ENCODE measurements at regions not wholly inside any gene's neighbourhood (a gene's known extent, or its start where the extent isn't known, plus 50 kb on each side); places are given as distances from the start of the nearest gene placed in this dataset.
"Not testable (repeated sequence)": the region's sequence is repeated elsewhere in the genome, so short reads cannot be mapped to it uniquely, and the experiment has no call there.

GRCh38 chr18:25560369-25560768 lies 208.4 kb upstream of the ZNF521 start:
- no peak overlapping the region for H3K4me3 Mint-ChIP-seq
- no peaks in the 10 kb centered on the region for H3K36me3 Mint-ChIP-seq
- no peaks in the 10 kb centered on the region for H3K27me3 Mint-ChIP-seq
- no peaks in the 10 kb centered on the region for H3K9me3 Mint-ChIP-seq
- DNase-seq = no peak
- no peaks in the 10 kb centered on the region for H3K4me1 Mint-ChIP-seq
- no peak for ATAC-seq (ENCODE audit: low read depth)
- POLR2A ChIA-PET = no interaction called here
- no peak overlapping the region for H3K27ac Mint-ChIP-seq

GRCh38 chr18:25557011-25557410 lies 205.0 kb upstream of the ZNF521 start:
- ATAC-seq (ENCODE audit: low read depth) (no peak), DNase-seq (no peak)
- Mint-ChIP-seq H3K9me3 (no peaks in the 10 kb centered on the region), H3K27me3 (no peaks in the 10 kb centered on the region), H3K27ac (no peak overlapping the region), H3K36me3 (no peaks in the 10 kb centered on the region), H3K4me1 (no peaks in the 10 kb centered on the region), H3K4me3 (no peak overlapping the region)
- POLR2A ChIA-PET = no interaction called here

GRCh38 chr18:25553631-25554263 lies 201.8 kb upstream of the ZNF521 start:
- no peak for ATAC-seq (ENCODE audit: low read depth)

GRCh38 chr18:25544546-25545287 lies 192.8 kb upstream of the ZNF521 start:
- ATAC-seq (ENCODE audit: low read depth) (no peak), DNase-seq (no peak)
- H3K4me3 Mint-ChIP-seq = no peak overlapping the region
- no peaks in the 10 kb centered on the region for H3K27me3 Mint-ChIP-seq
- no peaks in the 10 kb centered on the region for H3K4me1 Mint-ChIP-seq
- H3K36me3 Mint-ChIP-seq = no peaks in the 10 kb centered on the region
- POLR2A ChIA-PET = no interaction called here
- no peak overlapping the region for H3K27ac Mint-ChIP-seq
- peaks cover 2% of the 10 kb centered on the region for H3K9me3 Mint-ChIP-seq

More at GRCh38 chr18:25553631-25554263, 201.8 kb upstream of the ZNF521 start:
- H3K36me3 Mint-ChIP-seq = no peaks in the 10 kb centered on the region
- DNase-seq = no peak
- no peak overlapping the region for H3K27ac Mint-ChIP-seq
- H3K9me3 Mint-ChIP-seq = no peaks in the 10 kb centered on the region
- H3K4me3 Mint-ChIP-seq = no peak overlapping the region
- POLR2A ChIA-PET = no interaction called here
- H3K27me3 Mint-ChIP-seq = no peaks in the 10 kb centered on the region
- H3K4me1 Mint-ChIP-seq = no peaks in the 10 kb centered on the region

- Mint-ChIP-seq H3K9me3 (peaks cover 4% of the 10 kb centered on the region), H3K4me1 (no peaks in the 10 kb centered on the region), H3K27ac (no peak overlapping the region), H3K4me3 (no peak overlapping the region), H3K36me3 (no peaks in the 10 kb centered on the region), H3K27me3 (no peaks in the 10 kb centered on the region)
- DNase-seq (no peak), ATAC-seq (ENCODE audit: low read depth) (no peak)
- POLR2A ChIA-PET = no interaction called here
Measured at GRCh38 chr18:25538175-25538922, 186.4 kb upstream of the ZNF521 start.

GRCh38 chr18:25535495-25535894 lies 183.5 kb upstream of the ZNF521 start:
- peaks cover 4% of the 10 kb centered on the region for H3K9me3 Mint-ChIP-seq
- POLR2A ChIA-PET = no interaction called here
- no peaks in the 10 kb centered on the region for H3K36me3 Mint-ChIP-seq
- peaks cover 3% of the 10 kb centered on the region for H3K27me3 Mint-ChIP-seq
- H3K4me3 Mint-ChIP-seq = no peak overlapping the region
- H3K4me1 Mint-ChIP-seq = no peaks in the 10 kb centered on the region
- no peak overlapping the region for H3K27ac Mint-ChIP-seq
- DNase-seq (no peak), ATAC-seq (ENCODE audit: low read depth) (no peak)

- POLR2A ChIA-PET = no interaction called here
- Mint-ChIP-seq H3K27me3 (peaks cover 5% of the 10 kb centered on the region), H3K9me3 (peaks cover 4% of the 10 kb centered on the region), H3K27ac (no peak overlapping the region), H3K4me3 (no peak overlapping the region), H3K36me3 (no peaks in the 10 kb centered on the region), H3K4me1 (no peaks in the 10 kb centered on the region)
- DNase-seq = no peak
- no peak for ATAC-seq (ENCODE audit: low read depth)
Measured at GRCh38 chr18:25534401-25534800, 182.4 kb upstream of the ZNF521 start.

- Mint-ChIP-seq H3K27me3 (peaks cover 5% of the 10 kb centered on the region), H3K27ac (no peak overlapping the region), H3K4me1 (no peaks in the 10 kb centered on the region), H3K36me3 (no peaks in the 10 kb centered on the region), H3K4me3 (no peak overlapping the region), H3K9me3 (peaks cover 4% of the 10 kb centered on the region)
- no peak for ATAC-seq (ENCODE audit: low read depth)
- no peak for DNase-seq
- POLR2A ChIA-PET = no interaction called here
Measured at GRCh38 chr18:25533218-25533617, 181.3 kb upstream of the ZNF521 start.

- Mint-ChIP-seq H3K4me3 (no peak overlapping the region), H3K36me3 (no peaks in the 10 kb centered on the region), H3K4me1 (no peaks in the 10 kb centered on the region), H3K9me3 (peaks cover 4% of the 10 kb centered on the region), H3K27me3 (peaks cover 5% of the 10 kb centered on the region), H3K27ac (no peak overlapping the region)
- ATAC-seq (ENCODE audit: low read depth) = no peak
- no peak for DNase-seq
- POLR2A ChIA-PET = no interaction called here
Measured at GRCh38 chr18:25531207-25531606, 179.2 kb upstream of the ZNF521 start.

- H3K36me3 Mint-ChIP-seq; ATAC-seq (ENCODE audit: low read depth); H3K4me3 Mint-ChIP-seq; H3K9me3 Mint-ChIP-seq; H3K4me1 Mint-ChIP-seq; POLR2A ChIA-PET; H3K27me3 Mint-ChIP-seq; DNase-seq; H3K27ac Mint-ChIP-seq: not testable (repeated sequence)
Measured at GRCh38 chr18:25525789-25526188, 173.8 kb upstream of the ZNF521 start.

GRCh38 chr18:25518716-25519053 lies 166.7 kb upstream of the ZNF521 start:
- Mint-ChIP-seq H3K4me3 (no peak overlapping the region), H3K27me3 (peaks cover 4% of the 10 kb centered on the region), H3K36me3 (no peaks in the 10 kb centered on the region), H3K4me1 (no peaks in the 10 kb centered on the region), H3K27ac (no peak overlapping the region), H3K9me3 (no peaks in the 10 kb centered on the region)
- ATAC-seq (ENCODE audit: low read depth) = no peak
- DNase-seq = no peak
- POLR2A ChIA-PET = no interaction called here

GRCh38 chr18:25517881-25518715 lies 166.1 kb upstream of the ZNF521 start:
- H3K27me3 Mint-ChIP-seq = peaks cover 4% of the 10 kb centered on the region
- ATAC-seq (ENCODE audit: low read depth) = no peak
- no peaks in the 10 kb centered on the region for H3K9me3 Mint-ChIP-seq
- H3K36me3 Mint-ChIP-seq = no peaks in the 10 kb centered on the region
- POLR2A ChIA-PET = no interaction called here
- no peak overlapping the region for H3K4me3 Mint-ChIP-seq
- no peak for DNase-seq
- H3K4me1 Mint-ChIP-seq = no peaks in the 10 kb centered on the region
- no peak overlapping the region for H3K27ac Mint-ChIP-seq

GRCh38 chr18:25516747-25517498 lies 165.0 kb upstream of the ZNF521 start:
- H3K4me1 Mint-ChIP-seq = no peaks in the 10 kb centered on the region
- peaks cover 2% of the 10 kb centered on the region for H3K9me3 Mint-ChIP-seq
- no peaks in the 10 kb centered on the region for H3K36me3 Mint-ChIP-seq
- ATAC-seq (ENCODE audit: low read depth) = no peak
- H3K4me3 Mint-ChIP-seq = no peak overlapping the region
- DNase-seq = no peak
- peaks cover 4% of the 10 kb centered on the region for H3K27me3 Mint-ChIP-seq
- no peak overlapping the region for H3K27ac Mint-ChIP-seq
- POLR2A ChIA-PET = no interaction called here
